GM23248 (cell line): ENCODE measurements at regions not wholly inside any gene's neighbourhood (a gene's known extent, or its start where the extent isn't known, plus 50 kb on each side); places are given as distances from the start of the nearest gene placed in this dataset.

ENCODE experiments used
- DNase-seq: peaks from one replicate; pipeline ENCODE4 v3.0.0-alpha.2; 2015
- H2AFZ ChIP-seq: fragments of 200-600 bp; sonication (generic); 2 replicates; pipeline ENCODE4 v1.6.1; 2016; ENCODE audit warnings: antibody characterized with exemption
- H3F3A ChIP-seq: fragments of 200-600 bp; sonication (generic); 2 replicates; pipeline ENCODE4 v1.6.1; 2016; ENCODE audit warnings: mild to moderate bottlenecking, antibody characterized with exemption, mixed run types; ENCODE audit not compliant: insufficient read depth
- H3K27ac ChIP-seq: fragments of 200-600 bp; sonication (generic); 2 replicates; pipeline ENCODE4 v1.5.1; 2016; ENCODE audit warnings: mild to moderate bottlenecking
- H3K27me3 ChIP-seq: fragments of 200-600 bp; sonication (generic); replicated peaks from 2 replicates; pipeline ENCODE4 v1.6.1; 2016; ENCODE audit warnings: mild to moderate bottlenecking; ENCODE audit not compliant: insufficient read depth
- H3K36me3 ChIP-seq: fragments of 200-600 bp; sonication (generic); 2 replicates; pipeline ENCODE4 v1.6.1; 2016; ENCODE audit warnings: low read depth, mild to moderate bottlenecking
- H3K4me1 ChIP-seq: fragments of 200-600 bp; sonication (generic); 2 replicates; pipeline ENCODE4 v1.6.1; 2016; ENCODE audit warnings: mild to moderate bottlenecking; ENCODE audit not compliant: insufficient read depth
- H3K4me2 ChIP-seq: fragments of 200-600 bp; sonication (generic); one replicate; pipeline ENCODE4 v1.6.1; 2016; ENCODE audit warnings: mild to moderate bottlenecking; ENCODE audit not compliant: unreplicated experiment
- H3K4me3 ChIP-seq: fragments of 200-600 bp; sonication (generic); 2 replicates; pipeline ENCODE4 v1.5.1; 2016; ENCODE audit warnings: mild to moderate bottlenecking
- H3K79me2 ChIP-seq: fragments of 200-600 bp; sonication (generic); 2 replicates; pipeline ENCODE4 v1.6.1; 2016; ENCODE audit warnings: mild to moderate bottlenecking; ENCODE audit not compliant: insufficient read depth
- H3K9ac ChIP-seq: fragments of 200-600 bp; sonication (generic); 2 replicates; pipeline ENCODE4 v1.6.1; 2016; ENCODE audit warnings: mild to moderate bottlenecking
- H3K9me2 ChIP-seq: fragments of 200-600 bp; sonication (generic); 2 replicates; pipeline ENCODE4 v1.6.1; 2016; ENCODE audit warnings: mixed run types, mild to moderate bottlenecking, moderate library complexity; ENCODE audit not compliant: insufficient read depth
- H3K9me3 ChIP-seq: fragments of 200-600 bp; sonication (generic); one replicate; pipeline ENCODE4 v1.6.1; 2017; ENCODE audit warnings: low read depth
- H4K20me1 ChIP-seq: fragments of 200-600 bp; sonication (generic); 2 replicates; pipeline ENCODE4 v1.6.0; 2016; ENCODE audit not compliant: insufficient read depth
- EZH2 ChIP-seq: fragments of 200-600 bp; sonication (generic); IDR thresholded peaks from 2 replicates; pipeline ENCODE4 v1.6.1; 2018; ENCODE audit warnings: antibody characterized with exemption, mild to moderate bottlenecking; ENCODE audit not compliant: insufficient read depth, poor library complexity, severe bottlenecking
- EZH2phosphoT487 ChIP-seq: fragments of 200-600 bp; sonication (generic); IDR thresholded peaks from 2 replicates; pipeline ENCODE4 v1.6.1; 2018; ENCODE audit warnings: antibody characterized with exemption, moderate library complexity, mild to moderate bottlenecking, low read depth; ENCODE audit not compliant: insufficient read depth
- WGBS, 2 experiments: methylation state at CpG; one replicate each; pipeline ENCODE4 v1.1.6; 2015 to 2017; ENCODE audit warnings: low lambda C conversion rate in 2 of 2, low coverage in 1 of 2; ENCODE audit errors: missing lambda C conversion rate in 2 of 2; 5-methylcytosine and 5-hydroxymethylcytosine counted together
- in situ Hi-C: fragments of 300-500 bp; cut with MboI; formaldehyde crosslinking; loops from 2 replicates; pipeline ENCODE4 v1.15.0; 2020

- Histone ChIP-seq H3K27ac (no peak overlapping the region), H3K9me3 (no peaks in the 10 kb centered on the region), H3K27me3 (no peaks in the 10 kb centered on the region), H3K9me2 (no peaks in the 10 kb centered on the region), H3K4me1 (no peaks in the 10 kb centered on the region), H4K20me1 (no peaks in the 10 kb centered on the region), H3K4me3 (no peak overlapping the region), H3K79me2 (no peaks in the 10 kb centered on the region), H3K9ac (no peak overlapping the region), H3K4me2 (no peak overlapping the region), H2AFZ (no peak overlapping the region), H3K36me3 (no peaks in the 10 kb centered on the region), H3F3A (no peaks in the 10 kb centered on the region)
- DNase-seq: no peak
- TF ChIP-seq EZH2: no peak
- no peak for TF ChIP-seq EZH2phosphoT487
- WGBS, 2 experiments: 38 to 50% methylated on average over 7 of the region's 7 CpGs
- in situ Hi-C loops: no loop called here
Measured at GRCh38 chr6:9938801-9939200, 476.1 kb downstream of the TFAP2A start.

DNA sequence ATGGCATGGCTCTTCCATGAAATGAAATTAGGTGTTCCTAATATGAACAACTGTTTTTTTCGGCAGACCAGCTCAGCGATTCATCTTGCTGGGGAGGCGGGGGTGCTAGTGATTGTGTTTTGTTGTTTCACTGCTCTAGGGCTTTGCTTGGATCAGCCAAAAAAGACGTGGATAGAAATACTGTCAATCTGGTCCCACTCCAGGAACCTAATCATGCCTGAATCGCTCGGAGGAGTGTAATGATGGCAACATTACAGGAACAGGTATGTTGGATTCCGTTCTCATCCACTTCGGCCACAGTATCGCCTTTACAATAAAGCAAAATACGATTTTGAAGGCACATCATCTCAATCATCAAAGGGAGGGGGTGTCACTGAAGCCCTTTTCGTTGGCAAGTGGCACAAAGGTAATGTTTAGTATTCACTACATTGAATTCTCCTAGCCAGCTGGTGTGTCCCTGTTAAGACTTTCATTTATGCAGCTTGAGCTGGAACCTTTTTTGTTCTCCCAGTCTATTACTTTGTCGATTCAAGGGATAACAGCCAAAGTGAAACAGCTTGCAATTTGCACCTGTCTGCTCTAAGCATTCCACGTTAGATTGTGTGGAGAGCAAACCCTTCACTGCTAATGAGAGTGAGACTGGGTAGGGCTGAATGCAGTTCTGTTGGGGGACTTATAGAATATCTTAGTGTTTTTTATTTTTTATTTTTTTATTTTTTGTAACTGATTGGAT lies 477.7 kb downstream of the TFAP2A start:
- Histone ChIP-seq H3F3A (no peaks in the 10 kb centered on the region), H3K79me2 (no peaks in the 10 kb centered on the region), H2AFZ (no peak overlapping the region), H4K20me1 (no peaks in the 10 kb centered on the region), H3K4me2 (no peak overlapping the region), H3K27ac (no peak overlapping the region), H3K9ac (no peak overlapping the region), H3K27me3 (no peaks in the 10 kb centered on the region), H3K36me3 (no peaks in the 10 kb centered on the region), H3K4me1 (no peaks in the 10 kb centered on the region), H3K4me3 (no peak overlapping the region), H3K9me3 (no peaks in the 10 kb centered on the region), H3K9me2 (no peaks in the 10 kb centered on the region)
- in situ Hi-C loops: no loop called here
- WGBS, 2 experiments: 41 to 45% methylated on average over 13 of the region's 13 CpGs
- TF ChIP-seq EZH2 (no peak), EZH2phosphoT487 (no peak)
- DNase-seq: no peak

GRCh38 chr6:9936551-9936950 lies 478.3 kb downstream of the TFAP2A start:
- Histone ChIP-seq H3K79me2 (no peaks in the 10 kb centered on the region), H3K9me3 (no peaks in the 10 kb centered on the region), H3K9me2 (no peaks in the 10 kb centered on the region), H3K27me3 (no peaks in the 10 kb centered on the region), H3K36me3 (no peaks in the 10 kb centered on the region), H3K9ac (no peak overlapping the region), H3F3A (no peaks in the 10 kb centered on the region), H2AFZ (no peak overlapping the region), H4K20me1 (no peaks in the 10 kb centered on the region), H3K4me1 (no peaks in the 10 kb centered on the region), H3K27ac (no peak overlapping the region), H3K4me3 (no peak overlapping the region), H3K4me2 (no peak overlapping the region)
- in situ Hi-C loops: no loop called here
- 53% methylated on average over 7 of the region's 7 CpGs for WGBS, 2 experiments
- DNase-seq: no peak
- TF ChIP-seq EZH2 (no peak), EZH2phosphoT487 (no peak)

GRCh38 chr6:9933677-9934076 lies 481.2 kb downstream of the TFAP2A start:
- in situ Hi-C loops: no loop called here
- no peak overlapping the region for H3K9ac ChIP-seq
- peak; percentile 67 for DNase-seq
- H4K20me1 ChIP-seq: no peaks in the 10 kb centered on the region
- H2AFZ ChIP-seq: no peak overlapping the region
- no peaks in the 10 kb centered on the region for H3K36me3 ChIP-seq
- TF ChIP-seq EZH2 (no peak), EZH2phosphoT487 (no peak)
- H3F3A ChIP-seq: no peaks in the 10 kb centered on the region
- H3K27ac ChIP-seq: no peak overlapping the region
- no peak overlapping the region for H3K4me3 ChIP-seq
- H3K4me1 ChIP-seq: no peaks in the 10 kb centered on the region
- no peaks in the 10 kb centered on the region for H3K79me2 ChIP-seq
- 27 to 32% methylated on average over 2 of the region's 2 CpGs for WGBS, 2 experiments
- H3K4me2 ChIP-seq: no peak overlapping the region
- H3K27me3 ChIP-seq: no peaks in the 10 kb centered on the region
- H3K9me3 ChIP-seq: no peaks in the 10 kb centered on the region
- no peaks in the 10 kb centered on the region for H3K9me2 ChIP-seq
